A673 (cell line): ENCODE measurements at regions not wholly inside any gene's neighbourhood (a gene's known extent, or its start where the extent isn't known, plus 50 kb on each side); places are given as distances from the start of the nearest gene placed in this dataset.

Experiments
- BruUV-seq: library from RNA; stranded (reverse); fragments of 400-500 nt; replicated peaks from 2 replicates; lab custom pipeline; 2021; lab: Mats Ljungman, UMichigan
- CTCF ChIA-PET: fragments of 300-600 bp; sonication (Branson Sonifier 250); formaldehyde crosslinking; loops from one replicate; lab custom pipeline; 2022; ENCODE audit warnings: antibody characterized with exemption; lab: Charles Lee
- POLR2A ChIA-PET: fragments of 300-600 bp; sonication (Branson Sonifier 250); formaldehyde crosslinking; loops from one replicate; lab custom pipeline; 2022; ENCODE audit warnings: antibody characterized with exemption; ENCODE audit not compliant: low non-redundant PET; lab: Charles Lee
- DNase-seq: peaks from one replicate; pipeline ENCODE4 v3.0.0-alpha.2; 2015; ENCODE audit warnings: low spot score
- H3K27ac ChIP-seq: fragments of 200-600 bp; sonication (generic); 2 replicates; pipeline ENCODE4 v1.5.1; 2016; ENCODE audit warnings: mixed run types, low read depth, mild to moderate bottlenecking, mixed read lengths, antibody characterized with exemption, low read length; ENCODE audit not compliant: poor library complexity, severe bottlenecking
- H3K27me3 ChIP-seq: fragments of 200-600 bp; sonication (generic); replicated peaks from 2 replicates; pipeline ENCODE4 v1.6.1; 2017; ENCODE audit warnings: mixed run types, low read depth, mild to moderate bottlenecking, mixed read lengths, antibody characterized with exemption, low read length; ENCODE audit not compliant: insufficient read depth, poor library complexity
- H3K36me3 ChIP-seq: fragments of 200-600 bp; sonication (generic); 2 replicates; pipeline ENCODE4 v1.6.1; 2016; ENCODE audit warnings: mixed run types, mild to moderate bottlenecking, mixed read lengths, antibody characterized with exemption, low read length; ENCODE audit not compliant: insufficient read depth, poor library complexity, severe bottlenecking
- H3K4me1 ChIP-seq: fragments of 200-600 bp; sonication (generic); 2 replicates; pipeline ENCODE4 v1.6.1; 2017; ENCODE audit warnings: mixed run types, mild to moderate bottlenecking, mixed read lengths, antibody characterized with exemption, low read length; ENCODE audit not compliant: insufficient read depth, poor library complexity, severe bottlenecking
- H3K4me3 ChIP-seq: fragments of 200-600 bp; sonication (generic); 2 replicates; pipeline ENCODE4 v1.5.1; 2016; ENCODE audit warnings: low read depth, mixed run types, mild to moderate bottlenecking, mixed read lengths, low read length; ENCODE audit not compliant: poor library complexity, severe bottlenecking
- H3K9me3 ChIP-seq: fragments of 200-600 bp; sonication (generic); 2 replicates; pipeline ENCODE4 v1.6.1; 2016; ENCODE audit warnings: mixed run types, low read depth, mild to moderate bottlenecking, mixed read lengths, antibody characterized with exemption, low read length; ENCODE audit not compliant: poor library complexity, severe bottlenecking
- CTCF ChIP-seq: fragments of 300-800, 200-600 bp; sonication (generic); conservative IDR thresholded peaks from 2 replicates; pipeline ENCODE4 v1.5.1; 2017; ENCODE audit warnings: low read depth, mild to moderate bottlenecking, antibody characterized with exemption, low read length, moderate library complexity, mixed read lengths
- EZH2 ChIP-seq: fragments of 200-600 bp; sonication (generic); IDR thresholded peaks from 2 replicates; pipeline ENCODE4 v1.6.1; 2017; ENCODE audit warnings: borderline replicate concordance, low read depth, mild to moderate bottlenecking, mixed read lengths, antibody characterized with exemption, low read length; ENCODE audit not compliant: poor library complexity, severe bottlenecking
- intact Hi-C: fragments of 100-400 bp; cut with micrococcal nuclease; formaldehyde crosslinking; loops from one replicate; pipeline ENCODE4 v1.10.0; 2022; ENCODE audit not compliant: unreplicated experiment

GRCh38 chr13:39197647-39198007 lies 159.4 kb downstream of the NHLRC3 start:
- ChIA-PET CTCF (no interaction called here), POLR2A (no interaction called here)
- BruUV-seq, result no TSS peak
- Histone ChIP-seq H3K36me3 (no peaks in the 10 kb centered on the region), H3K4me3 (no peak overlapping the region), H3K9me3 (no peaks in the 10 kb centered on the region), H3K4me1 (no peaks in the 10 kb centered on the region), H3K27me3 (no peaks in the 10 kb centered on the region), H3K27ac (no peak overlapping the region)
- intact Hi-C loops, result no loop called here
- no peak for DNase-seq
- TF ChIP-seq EZH2, result no peak
- no peak for TF ChIP-seq CTCF

DNA sequence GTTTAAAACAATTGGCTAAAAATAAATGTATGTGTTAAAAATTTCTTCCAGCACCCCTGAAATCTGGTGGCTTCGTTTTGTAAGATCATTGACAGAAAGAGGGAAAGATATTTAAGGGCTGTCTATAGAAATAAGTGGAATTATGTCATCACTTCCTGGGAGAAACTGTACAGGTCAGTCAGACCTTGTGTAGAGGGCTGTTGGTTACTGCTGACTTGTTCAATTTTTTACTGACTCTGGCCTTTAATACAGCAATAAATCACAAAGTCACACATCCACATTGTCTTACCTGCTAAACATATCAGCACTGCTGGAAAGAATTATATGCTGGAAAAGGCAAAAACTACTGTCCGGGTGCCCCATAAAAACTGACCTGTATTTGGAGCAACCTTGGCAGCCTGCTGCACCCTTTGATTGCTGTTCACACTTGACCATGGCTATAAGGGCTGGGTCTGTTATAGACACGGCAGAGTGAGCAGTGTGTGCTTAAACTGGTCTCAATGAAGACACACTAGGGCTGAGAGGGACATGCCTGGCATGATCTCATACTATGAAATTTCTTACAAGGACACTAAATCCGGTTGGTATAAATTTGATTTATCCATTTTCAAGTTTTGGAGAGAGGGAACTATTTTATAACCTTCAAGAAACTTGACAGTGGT lies 162.1 kb downstream of the NHLRC3 start:
- Histone ChIP-seq H3K9me3 (no peaks in the 10 kb centered on the region), H3K4me1 (no peaks in the 10 kb centered on the region), H3K27me3 (no peaks in the 10 kb centered on the region), H3K4me3 (no peak overlapping the region), H3K36me3 (no peaks in the 10 kb centered on the region), H3K27ac (no peak overlapping the region)
- TF ChIP-seq CTCF (no peak), EZH2 (no peak)
- BruUV-seq, result no TSS peak
- intact Hi-C loops, result no loop called here
- no peak for DNase-seq
- ChIA-PET POLR2A (no interaction called here), CTCF (interaction anchor here (0.7 kb wide), 1 partner anchor 411 kb away, joined by 7 read pairs; no protein-coding TSS in a partner anchor)

DNA sequence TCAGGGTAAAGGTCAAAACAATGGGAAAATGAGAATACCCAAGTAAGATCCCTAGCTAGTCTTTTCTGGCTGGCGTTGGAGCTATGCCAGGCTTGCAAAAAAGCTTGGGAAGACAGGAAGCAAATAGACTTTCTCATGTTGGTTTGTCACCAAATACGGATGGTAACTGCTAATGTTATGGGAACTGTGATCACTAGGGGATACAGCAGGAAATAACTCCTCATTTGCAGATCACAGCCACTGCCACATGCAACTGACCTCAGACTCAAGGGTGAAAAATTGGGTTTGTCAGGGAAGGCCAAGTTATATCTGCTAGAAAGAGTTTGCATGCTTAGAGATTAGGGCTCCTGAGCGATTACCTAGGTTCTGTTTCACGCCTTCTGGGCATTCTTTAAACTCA lies 162.9 kb downstream of the NHLRC3 start:
- CTCF ChIA-PET, result no interaction called here
- intact Hi-C loops, result no loop called here
- POLR2A ChIA-PET, result no interaction called here
- Histone ChIP-seq H3K27me3 (no peaks in the 10 kb centered on the region), H3K4me3 (no peak overlapping the region), H3K9me3 (no peaks in the 10 kb centered on the region), H3K36me3 (no peaks in the 10 kb centered on the region), H3K27ac (no peak overlapping the region), H3K4me1 (no peaks in the 10 kb centered on the region)
- no peak for DNase-seq
- no TSS peak for BruUV-seq
- TF ChIP-seq EZH2 (no peak), CTCF (no peak)
